ENCODE measurements at regions not wholly inside any gene's neighbourhood (a gene's known extent, or its start where the extent isn't known, plus 50 kb on each side); places are given as distances from the start of the nearest gene placed in this dataset.

- DNase-seq (ENCODE audit: extremely low read depth in 1 of 4, low spot score in 3 of 4) = no peak
- TF ChIP-seq ZNF232 (CRISPR knock-in tag; IDR thresholded peaks at IDR 0.05) = no peak
- no peak for TF ChIP-seq CBX5 (IDR thresholded peaks at IDR 0.05; ENCODE audit: borderline replicate concordance, low read depth)
- TF ChIP-seq OTX1 (CRISPR knock-in tag; IDR thresholded peaks at IDR 0.05) = no peak
- no peak for TF ChIP-seq IRF1 (CRISPR knock-in tag; IDR thresholded peaks at IDR 0.05; ENCODE audit: borderline replicate concordance)
- TF ChIP-seq ID3 (CRISPR knock-in tag; IDR thresholded peaks at IDR 0.05) = no peak
- TF ChIP-seq ID3 (tag; IDR thresholded peaks at IDR 0.05) = no peak
- no peak for TF ChIP-seq ZFX (CRISPR knock-in tag; IDR thresholded peaks at IDR 0.05)
- TF ChIP-seq MAFK (IDR thresholded peaks at IDR 0.05; ENCODE audit: low read length) = no peak
- TF ChIP-seq ZHX1 (conservative IDR thresholded peaks at IDR 0.05; ENCODE audit: low read length) = no peak
- no peak for TF ChIP-seq MEIS2 (IDR thresholded peaks at IDR 0.05; ENCODE audit: partially characterized antibody)
- Histone ChIP-seq H3K9me3 (replicated peaks; ENCODE audit: control insufficient read depth, insufficient read depth, low read depth, low read length) (no peaks in the 10 kb centered on the region), H3K9me1 (ENCODE audit: control insufficient read depth, insufficient read depth, low read length) (no peaks in the 10 kb centered on the region), H3K4me1 (replicated peaks in 1 of 2; ENCODE audit: control insufficient read depth in 2 of 2, insufficient read depth in 2 of 2, low read length in 2 of 2) (no peaks in the 10 kb centered on the region), H3K27ac (ENCODE audit: extremely low read depth, low read depth, low read length) (no peak overlapping the region), H3K36me3 (ENCODE audit: control insufficient read depth, insufficient read depth, low read length) (no peaks in the 10 kb centered on the region), H3K4me3 (no peak overlapping the region), H4K20me1 (replicated peaks; ENCODE audit: control insufficient read depth, insufficient read depth, low read length) (no peaks in the 10 kb centered on the region), H3K4me2 (ENCODE audit: insufficient read depth, low read length) (no peak overlapping the region), H3K27me3 (ENCODE audit: control insufficient read depth in 2 of 2, insufficient read depth in 2 of 2, low read length in 2 of 2) (peaks cover 0 to 6% of the 10 kb centered on the region in 2 experiments; a peak in 1 of 5 replicates), H2AFZ (ENCODE audit: low read depth, low read length) (no peak overlapping the region), H3K79me2 (ENCODE audit: control insufficient read depth, insufficient read depth, low read length) (no peaks in the 10 kb centered on the region), H3K9ac (ENCODE audit: insufficient read depth in 1 of 2, low read depth in 2 of 2, low read length in 2 of 2) (no peak overlapping the region)
- no peak for ATAC-seq
- BruUV-seq (replicated peaks) = no TSS peak
- ChIA-PET CTCF (ENCODE audit: low intra/inter-chr PET ratio) (interaction anchor here (0.7 kb wide), 1 partner anchor 486 kb away, joined by 4 read pairs; no protein-coding TSS in a partner anchor), POLR2A (interaction anchor here (1.1 kb wide), 1 partner anchor 22 kb away, joined by 3 read pairs; no protein-coding TSS in a partner anchor)
- under 1% methylated on average over 11 of the region's 11 CpGs for WGBS (ENCODE audit: insufficient coverage, low coverage, missing lambda C conversion rate)
- in situ Hi-C loops (cut with MboI) = no loop called here
- FAIRE-seq = no peak
- intact Hi-C loops (cut with micrococcal nuclease) = no loop called here
Measured at GRCh38 chr15:61656391-61656790, 403.9 kb downstream of the VPS13C start.

Measured in K562 (cell line).